ENCODE measurements at regions not wholly inside any gene's neighbourhood (a gene's known extent, or its start where the extent isn't known, plus 50 kb on each side); places are given as distances from the start of the nearest gene placed in this dataset.

DNA sequence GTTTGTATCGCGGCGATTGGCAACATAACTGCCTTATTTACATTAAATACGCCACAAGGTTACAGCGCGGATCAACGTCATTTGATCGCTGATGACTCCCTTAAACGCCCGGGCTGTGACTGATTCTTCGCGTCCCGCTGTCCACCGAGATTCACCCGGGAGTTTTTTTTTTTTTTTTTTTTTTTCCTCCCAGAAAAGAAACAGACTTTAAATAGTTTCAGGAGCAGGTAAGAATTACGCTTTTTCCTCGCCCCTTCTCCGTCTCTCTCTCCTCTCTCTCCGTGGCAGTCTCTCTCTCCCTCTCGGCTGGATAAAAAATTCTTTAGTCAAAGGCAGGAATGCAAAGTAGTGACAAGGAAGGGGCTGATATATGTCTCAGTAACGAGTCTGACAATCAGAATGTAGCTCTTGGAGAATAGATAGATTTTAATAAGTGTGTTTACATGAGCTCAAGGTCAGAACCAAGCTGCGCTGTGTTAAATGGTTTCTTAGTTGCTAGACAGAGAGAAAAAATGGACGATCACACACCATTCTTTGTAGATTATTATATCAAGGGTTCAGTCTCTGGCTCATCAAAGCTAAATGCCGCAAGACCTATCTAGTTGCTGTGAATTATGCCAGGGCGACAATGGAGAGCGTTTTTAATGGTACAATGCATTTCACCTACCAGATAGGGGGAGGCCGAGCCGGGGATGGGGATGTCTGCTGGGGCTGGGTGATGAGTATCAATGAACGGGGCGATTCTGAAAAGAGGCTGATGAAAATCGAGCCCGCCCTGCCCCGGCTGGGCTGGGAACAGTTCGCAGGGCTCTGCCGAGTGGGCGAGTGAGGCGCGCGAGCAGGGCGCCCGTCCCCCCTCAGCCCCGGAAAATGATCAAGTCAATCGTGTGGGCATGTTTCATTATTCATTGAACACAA lies 147.2 kb upstream of the ZNF536 start:
- H3K27ac ChIP-seq, result no peak overlapping the region
- TF ChIP-seq ZFX (IDR thresholded peaks at IDR 0.05; ENCODE audit: borderline replicate concordance), result no peak
- TF ChIP-seq, protein P1, sequence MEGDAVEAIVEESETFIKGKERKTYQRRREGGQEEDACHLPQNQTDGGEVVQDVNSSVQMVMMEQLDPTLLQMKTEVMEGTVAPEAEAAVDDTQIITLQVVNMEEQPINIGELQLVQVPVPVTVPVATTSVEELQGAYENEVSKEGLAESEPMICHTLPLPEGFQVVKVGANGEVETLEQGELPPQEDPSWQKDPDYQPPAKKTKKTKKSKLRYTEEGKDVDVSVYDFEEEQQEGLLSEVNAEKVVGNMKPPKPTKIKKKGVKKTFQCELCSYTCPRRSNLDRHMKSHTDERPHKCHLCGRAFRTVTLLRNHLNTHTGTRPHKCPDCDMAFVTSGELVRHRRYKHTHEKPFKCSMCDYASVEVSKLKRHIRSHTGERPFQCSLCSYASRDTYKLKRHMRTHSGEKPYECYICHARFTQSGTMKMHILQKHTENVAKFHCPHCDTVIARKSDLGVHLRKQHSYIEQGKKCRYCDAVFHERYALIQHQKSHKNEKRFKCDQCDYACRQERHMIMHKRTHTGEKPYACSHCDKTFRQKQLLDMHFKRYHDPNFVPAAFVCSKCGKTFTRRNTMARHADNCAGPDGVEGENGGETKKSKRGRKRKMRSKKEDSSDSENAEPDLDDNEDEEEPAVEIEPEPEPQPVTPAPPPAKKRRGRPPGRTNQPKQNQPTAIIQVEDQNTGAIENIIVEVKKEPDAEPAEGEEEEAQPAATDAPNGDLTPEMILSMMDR (IDR thresholded peaks at IDR 0.05), result no peak

DNA sequence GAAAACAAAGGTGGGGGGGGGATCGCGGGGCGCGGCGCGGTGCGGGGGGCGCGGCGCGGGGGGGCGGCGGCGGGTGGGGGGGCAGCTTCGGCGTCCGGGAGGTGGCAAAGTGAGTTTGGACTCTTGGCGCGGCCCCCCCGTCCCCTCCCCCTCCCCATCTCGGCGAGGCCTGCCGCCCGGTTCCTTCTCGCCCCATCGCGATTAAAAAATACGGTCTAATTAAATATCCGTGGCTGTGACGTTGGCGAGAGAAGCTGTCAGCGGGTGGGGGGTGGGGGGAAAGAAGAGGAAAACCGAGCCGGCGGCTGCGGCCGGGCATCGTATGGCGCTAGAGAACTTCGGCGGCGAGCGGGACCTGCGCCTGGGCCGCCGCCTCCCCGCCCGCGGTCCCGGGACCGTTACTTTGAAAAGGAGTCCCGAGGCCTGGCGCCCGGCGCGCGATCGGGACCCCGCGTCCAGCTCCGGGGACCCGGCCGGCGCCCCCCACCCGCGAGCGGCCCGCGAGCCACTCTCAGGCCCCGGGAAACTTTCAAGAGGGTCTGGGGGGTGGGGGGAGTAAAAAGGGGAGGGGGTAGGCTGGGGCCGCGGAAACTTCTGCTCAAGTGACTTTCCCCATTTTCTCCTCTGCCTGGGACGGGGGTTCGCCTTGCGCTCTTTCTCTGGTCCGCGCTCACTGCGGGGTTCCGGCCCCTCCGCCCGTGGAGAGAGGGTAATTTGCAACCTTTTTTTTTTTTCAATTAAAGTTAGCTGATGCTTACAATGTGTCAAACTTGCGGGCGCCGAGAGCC lies 146.3 kb upstream of the ZNF536 start:
- H3K27ac ChIP-seq, result no peak overlapping the region
- TF ChIP-seq, protein P1 (IDR thresholded peaks at IDR 0.05), result no peak
- TF ChIP-seq ZFX (IDR thresholded peaks at IDR 0.05; ENCODE audit: borderline replicate concordance), result no peak

DNA sequence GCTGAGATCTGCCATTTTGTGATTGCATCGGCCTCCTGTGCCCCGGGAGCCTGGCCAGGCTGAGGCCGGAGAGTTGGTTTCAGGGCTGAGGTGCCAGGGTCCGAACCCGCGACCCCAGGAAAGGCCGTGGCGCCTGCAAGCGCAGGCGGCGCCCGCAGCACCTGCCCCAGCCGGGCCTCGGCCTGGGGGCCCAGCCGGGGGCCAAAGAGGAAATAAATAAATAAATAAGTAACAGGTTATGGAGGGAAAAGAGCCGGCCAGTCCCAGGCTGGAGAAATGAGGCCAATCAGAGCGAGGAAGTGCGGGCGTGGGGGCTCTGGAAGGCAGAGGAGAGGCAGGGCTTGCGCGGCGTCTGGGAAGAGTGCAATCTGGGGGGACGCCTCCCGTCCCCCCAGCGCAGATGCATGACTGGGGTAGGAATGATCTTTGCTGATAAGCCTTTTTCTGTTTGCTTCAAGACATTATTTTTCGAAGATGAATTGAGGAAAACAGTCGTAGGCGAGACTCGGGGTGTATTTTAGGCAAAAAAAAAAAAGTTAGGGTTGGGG lies 145.6 kb upstream of the ZNF536 start:
- H3K27ac ChIP-seq, result no peak overlapping the region
- TF ChIP-seq, protein P1 (IDR thresholded peaks at IDR 0.05), result no peak
- TF ChIP-seq ZFX (IDR thresholded peaks at IDR 0.05; ENCODE audit: borderline replicate concordance), result no peak

DNA sequence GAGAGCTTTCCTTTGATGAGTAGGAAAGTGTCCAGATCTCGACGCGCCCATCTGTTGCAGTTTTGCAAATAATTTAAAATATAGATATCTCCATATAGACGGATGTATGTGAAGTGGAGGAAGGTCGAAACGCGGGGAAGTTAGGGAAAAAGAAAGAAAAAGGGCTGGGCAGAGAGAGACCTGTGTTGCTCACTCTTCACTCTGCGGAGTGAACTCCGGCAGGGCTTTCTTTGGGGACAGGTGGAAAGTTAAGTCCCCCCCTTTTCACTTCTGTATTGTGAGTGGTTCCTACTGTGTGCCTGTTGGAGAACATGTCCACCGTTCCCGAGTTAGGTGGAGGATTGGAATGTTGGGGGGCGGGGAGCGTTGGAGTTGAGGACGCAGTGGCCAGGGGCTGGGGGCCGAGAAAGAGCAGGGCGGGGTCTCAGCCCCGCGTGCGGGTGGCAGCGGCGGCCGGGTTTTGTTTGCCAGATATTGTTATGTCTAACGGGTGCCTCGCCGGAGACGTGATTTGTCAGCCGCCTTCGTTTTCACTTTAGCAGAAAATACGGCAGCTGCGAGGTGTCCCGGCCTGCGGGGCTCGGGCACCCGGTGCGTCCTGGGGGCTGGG lies 145.1 kb upstream of the ZNF536 start:
- no peak overlapping the region for H3K27ac ChIP-seq
- TF ChIP-seq, protein P1 (IDR thresholded peaks at IDR 0.05), result no peak
- no peak for TF ChIP-seq ZFX (IDR thresholded peaks at IDR 0.05; ENCODE audit: borderline replicate concordance)

DNA sequence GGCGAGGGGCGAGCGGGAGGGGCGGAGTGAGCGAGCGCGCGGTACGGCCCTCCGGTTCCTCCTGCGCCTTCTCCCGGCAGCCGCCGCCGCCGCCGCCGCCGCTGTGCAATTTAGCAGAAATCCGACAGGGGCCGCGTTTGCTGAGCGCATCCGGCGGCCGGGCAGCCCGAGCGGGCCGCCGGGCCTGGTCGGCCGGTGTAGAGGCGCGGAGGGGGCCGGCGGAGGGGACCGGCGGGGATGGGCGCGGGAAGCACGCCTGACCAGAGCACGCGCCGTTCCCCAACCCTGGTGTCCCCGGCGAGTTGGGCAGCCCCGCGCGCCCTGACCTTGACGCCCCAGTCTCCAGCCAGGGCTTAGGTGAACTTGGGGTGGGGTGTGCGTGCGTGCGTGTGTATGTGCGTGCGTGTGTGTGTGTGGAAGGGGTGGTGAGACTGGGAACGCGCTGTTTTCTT lies 144.5 kb upstream of the ZNF536 start:
- no peak overlapping the region for H3K27ac ChIP-seq
- TF ChIP-seq, protein P1 (IDR thresholded peaks at IDR 0.05), result peak; percentile 81
- no peak for TF ChIP-seq ZFX (IDR thresholded peaks at IDR 0.05; ENCODE audit: borderline replicate concordance)

DNA sequence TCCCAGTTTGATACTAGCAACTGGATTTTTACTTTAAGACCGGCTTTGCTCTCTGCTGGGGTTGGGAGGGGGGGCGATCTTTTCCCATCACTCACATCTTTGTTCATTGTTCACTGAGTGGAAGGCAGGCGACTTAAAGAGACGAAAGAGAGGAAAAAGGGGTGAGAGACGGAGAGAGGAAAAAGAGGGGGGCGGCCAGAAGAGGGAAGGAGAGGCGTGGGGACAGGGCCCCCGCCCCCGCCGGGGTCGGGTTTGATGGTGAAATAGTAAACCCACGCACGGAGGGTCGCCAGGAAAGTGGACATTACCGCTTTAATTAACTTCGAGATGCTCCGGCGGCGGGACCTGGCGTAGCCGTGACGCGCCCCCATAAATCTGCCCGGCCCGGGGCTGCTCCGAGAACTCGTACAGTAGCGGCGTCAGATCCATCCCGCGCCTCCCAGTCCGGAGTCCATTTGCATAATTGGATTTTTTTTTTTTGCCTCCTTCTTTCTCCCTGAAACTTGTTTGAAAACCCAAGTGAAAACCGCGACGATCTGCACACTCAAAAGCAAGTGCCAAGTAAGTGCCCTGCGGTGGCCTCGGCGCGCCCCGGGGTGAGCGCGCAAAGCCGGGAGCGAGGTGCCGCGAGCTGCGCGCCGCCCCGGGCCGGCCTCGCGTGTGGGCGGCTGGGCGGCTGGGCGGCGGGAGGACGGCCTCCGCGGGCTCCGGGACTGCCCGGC lies 143.9 kb upstream of the ZNF536 start:
- no peak overlapping the region for H3K27ac ChIP-seq
- TF ChIP-seq ZFX (IDR thresholded peaks at IDR 0.05; ENCODE audit: borderline replicate concordance), result no peak
- TF ChIP-seq, protein P1 (IDR thresholded peaks at IDR 0.05), result no peak
